K562 (cell line): ENCODE measurements at regions not wholly inside any gene's neighbourhood (a gene's known extent, or its start where the extent isn't known, plus 50 kb on each side); places are given as distances from the start of the nearest gene placed in this dataset.

Experiments used
- BRD9 ChIP-seq: fragments of 450-650 bp; IDR thresholded peaks from 2 replicates; pipeline ENCODE4 v1.6.1; 2018; ENCODE audit warnings: low read depth; ENCODE audit not compliant: partially characterized antibody
- BRF1 ChIP-seq: IDR thresholded peaks from 3 replicates; pipeline ENCODE4 v1.6.1; 2011; ENCODE audit warnings: borderline replicate concordance, mild to moderate bottlenecking; ENCODE audit not compliant: insufficient read length; ENCODE audit errors: extremely low read depth
- CBX8 ChIP-seq: fragments of 200-600 bp; sonication (generic); IDR thresholded peaks from 2 replicates; pipeline ENCODE4 v1.6.1; 2012; ENCODE audit warnings: borderline replicate concordance, mixed run types, low read depth, mild to moderate bottlenecking, moderate library complexity, mixed read lengths, low read length, control low read depth, inconsistent platforms; ENCODE audit not compliant: poor library complexity, severe bottlenecking; ENCODE audit errors: extremely low read depth
- HOXB6 ChIP-seq: fragments of 250-450 bp; sonication (Bioruptor Pico); IDR thresholded peaks from 2 replicates; pipeline ENCODE4 v1.5.1; 2022; ENCODE audit warnings: mild to moderate bottlenecking, borderline replicate concordance
- L3MBTL2 ChIP-seq: fragments of 450-650 bp; IDR thresholded peaks from 2 replicates; pipeline ENCODE4 v1.6.1; 2016; ENCODE audit warnings: mild to moderate bottlenecking, moderate library complexity
- MGA ChIP-seq: fragments of 450-650 bp; IDR thresholded peaks from 2 replicates; pipeline ENCODE4 v1.6.1; 2016; ENCODE audit warnings: mild to moderate bottlenecking, moderate library complexity
- PPARD ChIP-seq: fragments of 250-450 bp; sonication (Bioruptor Pico); IDR thresholded peaks from 2 replicates; pipeline ENCODE4 v1.8.0; 2022; ENCODE audit warnings: inconsistent platforms, mild to moderate bottlenecking, moderate library complexity
- RBFOX2 ChIP-seq: fragments of 200-400 bp; formaldehyde crosslinking; IDR thresholded peaks from 2 replicates; pipeline ENCODE4 v1.6.1; 2017; ENCODE audit warnings: low read depth, mild to moderate bottlenecking, low read length, moderate library complexity
- RFX1 ChIP-seq: fragments of 450-650 bp; IDR thresholded peaks from 2 replicates; pipeline ENCODE4 v1.6.1; 2016; ENCODE audit warnings: mild to moderate bottlenecking, moderate library complexity
- ZNF12 ChIP-seq: sonication (generic); formaldehyde crosslinking; IDR thresholded peaks from 2 replicates; pipeline ENCODE4 v1.4.0; 2020; ENCODE audit warnings: mild to moderate bottlenecking, missing genetic modification reagents
- TF ChIP-seq, protein P1 (sequence below): fragments of 450-650 bp; conservative IDR thresholded peaks from 2 replicates; pipeline ENCODE4 v1.6.1; 2016; ENCODE audit warnings: missing genetic modification characterization, low read depth, mild to moderate bottlenecking, missing compliant biosample characterization, moderate library complexity
- TF ChIP-seq, protein P2 (sequence below), 3 experiments: fragments of 200-800 bp in 1 of 3; sonication (Bioruptor generic) in 1 of 3; sonication (generic) in 1 of 3; formaldehyde crosslinking in 1 of 3; IDR thresholded peaks; 2 replicates each; pipeline versions ENCODE4 v1.6.1 to v1.8.0; 2016 to 2022; ENCODE audit warnings: mild to moderate bottlenecking in 2 of 3, missing compliant biosample characterization in 2 of 3, missing genetic modification characterization in 2 of 3, missing genetic modification reagents in 1 of 3

DNA sequence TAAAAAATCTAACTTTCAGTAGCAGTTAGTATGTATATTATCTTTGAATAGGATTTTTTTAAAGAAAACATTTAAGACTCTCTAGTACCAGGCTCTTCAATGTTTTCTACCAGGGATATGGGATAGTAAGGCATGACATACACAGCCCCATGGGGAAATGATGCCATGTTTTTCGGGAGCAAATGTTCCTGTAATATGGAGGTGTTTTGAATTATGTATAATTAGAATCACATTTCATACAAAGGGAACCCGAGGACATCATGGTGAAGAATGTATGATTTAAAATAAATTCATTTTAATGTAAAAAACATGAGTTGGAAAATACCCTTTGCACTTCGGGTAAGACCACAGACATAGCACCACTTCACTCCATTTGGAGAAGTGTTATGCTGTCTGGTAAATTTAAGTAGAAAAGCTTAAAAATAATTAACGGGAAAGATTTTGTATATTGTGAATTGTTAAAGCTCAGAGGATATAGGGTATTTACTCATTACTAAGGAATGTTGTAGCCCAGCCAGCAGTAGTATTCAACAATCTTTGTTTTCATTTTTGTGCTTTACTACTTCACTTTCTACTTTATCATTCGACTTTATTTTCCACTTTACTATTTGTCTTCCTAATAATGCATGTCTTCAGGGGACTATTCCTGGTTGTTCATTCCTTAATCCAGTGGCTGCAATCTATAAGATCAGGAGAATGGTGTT is 2050.7 kb downstream of the ARAP2 start (continued):
- TF ChIP-seq MGA: no peak
- TF ChIP-seq CBX8: no peak
- no peak for TF ChIP-seq BRF1
- TF ChIP-seq RBFOX2: no peak
- no peak for TF ChIP-seq PPARD (CRISPR knock-in tag)
- TF ChIP-seq, protein P1, sequence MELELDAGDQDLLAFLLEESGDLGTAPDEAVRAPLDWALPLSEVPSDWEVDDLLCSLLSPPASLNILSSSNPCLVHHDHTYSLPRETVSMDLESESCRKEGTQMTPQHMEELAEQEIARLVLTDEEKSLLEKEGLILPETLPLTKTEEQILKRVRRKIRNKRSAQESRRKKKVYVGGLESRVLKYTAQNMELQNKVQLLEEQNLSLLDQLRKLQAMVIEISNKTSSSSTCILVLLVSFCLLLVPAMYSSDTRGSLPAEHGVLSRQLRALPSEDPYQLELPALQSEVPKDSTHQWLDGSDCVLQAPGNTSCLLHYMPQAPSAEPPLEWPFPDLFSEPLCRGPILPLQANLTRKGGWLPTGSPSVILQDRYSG (tag): no peak
- no peak for TF ChIP-seq BRD9
- TF ChIP-seq, protein P2, sequence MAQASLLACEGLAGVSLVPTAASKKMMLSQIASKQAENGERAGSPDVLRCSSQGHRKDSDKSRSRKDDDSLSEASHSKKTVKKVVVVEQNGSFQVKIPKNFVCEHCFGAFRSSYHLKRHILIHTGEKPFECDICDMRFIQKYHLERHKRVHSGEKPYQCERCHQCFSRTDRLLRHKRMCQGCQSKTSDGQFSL (CRISPR knock-in tag; IDR thresholded peaks at IDR 0.05): no peak
- TF ChIP-seq, protein P2 (tag; IDR thresholded peaks at IDR 0.05): no peak
- no peak for TF ChIP-seq ZNF12 (CRISPR knock-in tag)
- TF ChIP-seq RFX1: no peak
- no peak for TF ChIP-seq L3MBTL2
- no peak for TF ChIP-seq HOXB6
